H1 (cell line): ENCODE measurements at regions not wholly inside any gene's neighbourhood (a gene's known extent, or its start where the extent isn't known, plus 50 kb on each side); places are given as distances from the start of the nearest gene placed in this dataset.

ENCODE experiments used
- CTCF ChIA-PET: fragments of 300-600 bp; sonication (Branson Sonifier 250); formaldehyde crosslinking; loops from one replicate; lab custom pipeline; 2021; ENCODE audit not compliant: partially characterized antibody; lab: Charles Lee
- POLR2A ChIA-PET: fragments of 300-600 bp; sonication (Branson Sonifier 250); formaldehyde crosslinking; loops from one replicate; lab custom pipeline; 2021; ENCODE audit warnings: inconsistent platforms; ENCODE audit not compliant: partially characterized antibody; lab: Charles Lee
- DNase-seq, 2 experiments: peaks; one replicate each; pipeline versions ENCODE4 v3.0.0 to v3.0.0-alpha.2; 2010 to 2022; ENCODE audit warnings: low spot score in 2 of 2, low read depth in 1 of 2, mixed read lengths in 1 of 2
- FAIRE-seq: peaks from 2 replicates; lab custom pipeline; 2011; peaks lifted over from hg19 to GRCh38; lab: Jason Lieb, UNC
- H2AFZ ChIP-seq: 2 replicates; pipeline ENCODE4 v1.8.1; 2012; ENCODE audit warnings: low read length, inconsistent platforms
- H2AK5ac ChIP-seq: 2 replicates; pipeline ENCODE4 v1.6.1; 2013; ENCODE audit warnings: low read depth, low read length
- H2BK120ac ChIP-seq: replicated peaks from 2 replicates; pipeline ENCODE3; 2013; ENCODE audit warnings: low read depth, low read length, inconsistent platforms
- H2BK12ac ChIP-seq: 2 replicates; pipeline ENCODE4 v1.6.1; 2013; ENCODE audit warnings: low read depth, low read length
- H2BK15ac ChIP-seq: 2 replicates; pipeline ENCODE4 v1.6.1; 2013; ENCODE audit warnings: low read length
- H2BK20ac ChIP-seq: 2 replicates; pipeline ENCODE4 v1.6.1; 2013; ENCODE audit warnings: low read length
- H2BK5ac ChIP-seq: 2 replicates; pipeline ENCODE4 v1.6.1; 2013; ENCODE audit warnings: low read depth, low read length
- H3K14ac ChIP-seq: 2 replicates; pipeline ENCODE4 v1.6.1; 2013; ENCODE audit warnings: inconsistent platforms; ENCODE audit not compliant: insufficient read length
- H3K18ac ChIP-seq: 2 replicates; pipeline ENCODE4 v1.6.1; 2013; ENCODE audit warnings: low read length; ENCODE audit errors: extremely low read depth
- H3K23ac ChIP-seq: 2 replicates; pipeline ENCODE4 v1.6.1; 2013; ENCODE audit warnings: inconsistent platforms; ENCODE audit not compliant: insufficient read length
- H3K23me2 ChIP-seq: 2 replicates; pipeline ENCODE4 v1.6.1; 2013; ENCODE audit warnings: low read depth, low read length
- H3K27ac ChIP-seq: 2 replicates; pipeline ENCODE4 v1.6.1; 2011; ENCODE audit warnings: low read depth, low read length, inconsistent platforms
- H3K27me3 ChIP-seq, 4 experiments: replicated peaks in 1 of 4; 1 replicate in 1 of 4; 2 replicates in 3 of 4; pipeline versions ENCODE4 v1.6.1 to v1.8.1; 2011 to 2013; ENCODE audit warnings: low read length in 3 of 4, mild to moderate bottlenecking in 3 of 4, inconsistent platforms in 2 of 4, mixed read lengths in 2 of 4, moderate library complexity in 1 of 4; ENCODE audit not compliant: control insufficient read depth in 3 of 4, insufficient read depth in 3 of 4; ENCODE audit errors: extremely low read depth in 1 of 4
- H3K36me3 ChIP-seq, 4 experiments: 2 replicates each; pipeline versions ENCODE4 v1.6.1 to v1.8.1; 2011 to 2013; ENCODE audit warnings: mild to moderate bottlenecking in 4 of 4, low read length in 3 of 4, moderate library complexity in 2 of 4, control low read depth in 1 of 4, inconsistent platforms in 1 of 4; ENCODE audit not compliant: insufficient read depth in 4 of 4, control insufficient read depth in 2 of 4
- H3K4ac ChIP-seq: replicated peaks from 2 replicates; pipeline ENCODE3; 2013; ENCODE audit warnings: low read length, low read depth, mixed read lengths, inconsistent platforms; ENCODE audit not compliant: insufficient read length
- H3K4me1 ChIP-seq, 4 experiments: replicated peaks in 1 of 4; 1 replicate in 1 of 4; 2 replicates in 3 of 4; pipeline versions ENCODE4 v1.6.1 to v1.8.1; 2011 to 2013; ENCODE audit warnings: low read length in 3 of 4, inconsistent platforms in 2 of 4, mixed read lengths in 1 of 4; ENCODE audit not compliant: insufficient read depth in 4 of 4, control insufficient read depth in 3 of 4
- H3K4me2 ChIP-seq, 2 experiments: 2 replicates each; pipeline versions ENCODE4 v1.6.1 to v1.8.1; 2011 to 2013; ENCODE audit warnings: low read depth in 2 of 2, low read length in 2 of 2, control low read depth in 1 of 2, inconsistent platforms in 1 of 2, mild to moderate bottlenecking in 1 of 2; ENCODE audit not compliant: insufficient read depth in 1 of 2
- H3K4me3 ChIP-seq, 4 experiments: fragments of 200-600, 300-600 bp in 1 of 4; sonication (generic), shearing (Covaris generic), sonication (Bioruptor Twin) in 1 of 4; 2 replicates each; pipeline versions ENCODE4 v1.5.1 to v1.8.1; 2011 to 2016; ENCODE audit warnings: low read length in 4 of 4, low read depth in 3 of 4, control low read depth in 2 of 4, inconsistent platforms in 2 of 4, mild to moderate bottlenecking in 2 of 4, mixed read lengths in 1 of 4, moderate library complexity in 1 of 4; ENCODE audit not compliant: insufficient read depth in 2 of 4; ENCODE audit errors: extremely low read depth in 1 of 4
- H3K56ac ChIP-seq: replicated peaks from 2 replicates; pipeline ENCODE3; 2013; ENCODE audit warnings: low read depth, mild to moderate bottlenecking, mixed read lengths, low read length, inconsistent platforms; ENCODE audit not compliant: insufficient read length
- H3K79me1 ChIP-seq: 2 replicates; pipeline ENCODE4 v1.6.1; 2013; ENCODE audit warnings: low read depth, low read length, control low read depth
- H3K79me2 ChIP-seq, 2 experiments: 2 replicates each; pipeline versions ENCODE4 v1.6.1 to v1.8.1; 2012 to 2013; ENCODE audit warnings: low read length in 2 of 2, mild to moderate bottlenecking in 2 of 2, inconsistent platforms in 1 of 2; ENCODE audit not compliant: insufficient read depth in 2 of 2, control insufficient read depth in 1 of 2
- H3K9ac ChIP-seq, 4 experiments: replicated peaks in 1 of 4; 1 replicate in 1 of 4; 2 replicates in 3 of 4; pipeline versions ENCODE4 v1.6.1 to v1.8.1; 2011 to 2013; ENCODE audit warnings: low read depth in 3 of 4, low read length in 3 of 4, control low read depth in 2 of 4, mild to moderate bottlenecking in 2 of 4, moderate library complexity in 2 of 4, inconsistent platforms in 1 of 4; ENCODE audit errors: extremely low read depth in 1 of 4
- H3K9me3 ChIP-seq, 2 experiments: 2 replicates each; pipeline versions ENCODE4 v1.6.1 to v1.8.1; 2012 to 2013; ENCODE audit warnings: mild to moderate bottlenecking in 2 of 2, moderate library complexity in 2 of 2, control low read depth in 1 of 2, inconsistent platforms in 1 of 2, low read depth in 1 of 2, low read length in 1 of 2, mixed read lengths in 1 of 2; ENCODE audit not compliant: insufficient read depth in 2 of 2
- H4K20me1 ChIP-seq, 2 experiments: replicated peaks in 1 of 2; 2 replicates each; pipeline versions ENCODE3 to v1.8.1; 2011 to 2013; ENCODE audit warnings: inconsistent platforms in 2 of 2, low read length in 2 of 2, mild to moderate bottlenecking in 1 of 2; ENCODE audit not compliant: insufficient read depth in 2 of 2, control insufficient read depth in 1 of 2
- H4K5ac ChIP-seq: 2 replicates; pipeline ENCODE4 v1.6.1; 2013; ENCODE audit warnings: low read length, low read depth, mixed read lengths, inconsistent platforms; ENCODE audit not compliant: insufficient read length
- H4K8ac ChIP-seq: 2 replicates; pipeline ENCODE4 v1.8.0; 2013; ENCODE audit warnings: mild to moderate bottlenecking, moderate library complexity, low read length, inconsistent platforms; ENCODE audit not compliant: insufficient read depth; ENCODE audit errors: extremely low read depth
- H4K91ac ChIP-seq: replicated peaks from 2 replicates; pipeline ENCODE3; 2013; ENCODE audit warnings: low read length, mixed read lengths, inconsistent platforms; ENCODE audit not compliant: insufficient read length
- CTBP2 ChIP-seq: IDR thresholded peaks from 2 replicates; pipeline ENCODE4 v1.7.0; 2011; ENCODE audit warnings: borderline replicate concordance, mild to moderate bottlenecking, moderate library complexity, mixed read lengths, low read length; ENCODE audit not compliant: insufficient read depth, insufficient read length
- GTF2F1 ChIP-seq: IDR thresholded peaks from 2 replicates; pipeline ENCODE4 v1.6.1; 2012; ENCODE audit warnings: low read depth, low read length, improper control_type of control experiment, borderline replicate concordance
- KDM5A ChIP-seq: fragments of 200-600 bp; IDR thresholded peaks from 2 replicates; pipeline ENCODE4 v1.7.1; 2012; ENCODE audit warnings: mild to moderate bottlenecking, low read length, inconsistent platforms, mixed read lengths
- NANOG ChIP-seq: IDR thresholded peaks from 2 replicates; pipeline ENCODE4 v1.6.1; 2011; ENCODE audit warnings: low read length, low read depth, mild to moderate bottlenecking, inconsistent platforms; ENCODE audit not compliant: insufficient read depth, poor library complexity, severe bottlenecking
- POLR2A ChIP-seq, 2 experiments: IDR thresholded peaks; 1 replicate in 1 of 2; 2 replicates in 1 of 2; pipeline ENCODE4 v1.6.1; 2011; ENCODE audit warnings: low read depth in 2 of 2, low read length in 2 of 2, mild to moderate bottlenecking in 2 of 2; ENCODE audit errors: control extremely low read depth in 1 of 2
- WGBS, 2 experiments: shearing (Covaris generic) in 1 of 2; methylation state at CpG; one replicate each; pipeline versions ENCODE4 v1.1.6 to v1.1.7; 2013 to 2015; ENCODE audit warnings: low lambda C conversion rate in 2 of 2, mixed read lengths in 2 of 2, inconsistent platforms in 1 of 2, low coverage in 1 of 2, missing lambda C conversion rate in 1 of 2; ENCODE audit not compliant: insufficient replicate concordance in 2 of 2, insufficient coverage in 1 of 2, insufficient read length in 1 of 2; ENCODE audit errors: extremely low coverage in 1 of 2, missing lambda C conversion rate in 1 of 2; 5-methylcytosine and 5-hydroxymethylcytosine counted together
- TF ChIP-seq, protein P1 (sequence below): IDR thresholded peaks from 2 replicates; pipeline ENCODE4 v1.6.1; 2012; ENCODE audit warnings: low read length, inconsistent platforms
- TF ChIP-seq, protein P2 (sequence below), 3 experiments: IDR thresholded peaks; 1 replicate in 2 of 3; 2 replicates in 1 of 3; pipeline versions ENCODE4 v1.5.1 to v1.6.1; 2011; ENCODE audit warnings: low read length in 3 of 3, mild to moderate bottlenecking in 3 of 3, inconsistent platforms in 2 of 3, low read depth in 1 of 3, moderate library complexity in 1 of 3; ENCODE audit not compliant: insufficient read depth in 1 of 3; ENCODE audit errors: control extremely low read depth in 1 of 3

DNA sequence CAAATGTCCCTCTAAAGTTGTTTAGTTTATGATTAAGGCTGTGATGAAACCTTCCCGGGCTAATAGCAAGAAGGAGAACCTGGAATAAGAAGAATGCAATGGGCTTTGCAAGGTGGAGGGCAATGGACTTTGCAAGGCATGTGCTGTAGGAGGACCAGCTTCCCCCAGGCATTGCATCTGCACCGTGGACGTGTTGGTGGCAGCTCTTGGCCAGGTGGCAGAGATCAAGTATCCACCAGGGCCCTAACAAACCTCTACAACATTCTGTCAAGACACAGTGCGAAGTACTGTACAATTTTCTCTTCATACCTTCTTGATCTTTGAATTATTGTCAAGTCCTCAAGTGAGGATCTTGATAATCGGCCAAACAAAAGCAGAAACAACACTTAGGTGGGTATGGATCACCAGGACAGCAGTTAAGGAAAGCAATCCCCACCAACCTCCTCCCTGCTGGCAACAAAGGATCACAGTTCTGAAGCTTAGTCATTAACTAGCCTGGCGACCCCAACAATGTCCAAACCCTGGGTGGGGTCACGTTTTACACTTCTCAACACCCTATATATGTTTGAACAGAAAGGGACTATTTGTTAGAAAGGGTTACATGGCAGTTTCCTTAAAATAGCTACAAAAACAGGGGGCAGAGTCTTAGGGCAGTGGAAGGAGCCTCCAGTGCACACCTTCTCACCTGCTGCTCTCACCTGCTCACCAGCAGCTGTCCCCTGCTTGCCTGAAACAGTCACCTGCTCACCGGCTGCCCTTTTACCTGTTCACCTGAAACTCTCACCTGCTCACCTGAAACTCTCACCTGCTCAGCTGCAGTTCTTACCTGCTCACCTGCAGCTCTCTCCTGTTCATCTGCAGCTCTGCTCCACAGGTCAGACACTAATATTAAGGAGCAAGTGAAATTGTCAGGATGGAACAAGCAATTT lies 137.9 kb upstream of the LIPC start:
- Histone ChIP-seq H2AK5ac (no peak overlapping the region), H2AFZ (no peak overlapping the region), H3K14ac (no peak overlapping the region), H3K79me1 (no peaks in the 10 kb centered on the region), H4K20me1 (no peaks in the 10 kb centered on the region), H2BK15ac (no peak overlapping the region), H3K23ac (no peak overlapping the region), H3K18ac (no peak overlapping the region), H4K8ac (no peak overlapping the region), H3K56ac (no peak overlapping the region), H3K36me3 (peaks cover 0 to 3% (median 0%) of the 10 kb centered on the region in 4 experiments; a peak in 1 of 8 replicates), H3K23me2 (no peaks in the 10 kb centered on the region), H4K5ac (no peak overlapping the region), H2BK120ac (no peak overlapping the region), H3K9ac (no peak overlapping the region), H2BK12ac (no peak overlapping the region; the same call in 1 of the 2 replicates), H3K4me3 (no peak overlapping the region), H2BK20ac (no peak overlapping the region), H2BK5ac (no peak overlapping the region), H3K27ac (no peak overlapping the region), H3K27me3 (no peaks in the 10 kb centered on the region), H3K9me3 (peaks cover 10 to 13% of the 10 kb centered on the region in 2 experiments; a peak in 3 of 4 replicates), H3K79me2 (no peaks in the 10 kb centered on the region), H3K4me2 (no peak overlapping the region), H3K4ac (no peak overlapping the region), H3K4me1 (peaks cover 0 to 9% (median 6%) of the 10 kb centered on the region in 4 experiments; a peak in 3 of 7 replicates), H4K91ac (no peak overlapping the region)
- DNase-seq: no peak
- ChIA-PET POLR2A (interaction anchor here (1.5 kb wide), 1 partner anchor 16 kb away, joined by 4 read pairs; no protein-coding TSS in a partner anchor), CTCF (interaction anchor here (0.9 to 2.8 kb wide), 2 partner anchors 15 to 65 kb away, joined by 3 to 15 read pairs; no protein-coding TSS in a partner anchor)
- WGBS, 2 experiments: 91% methylated on average over 8 of the region's 8 CpGs; no CpG with 5 or more reads in 1 of the 2 experiments
- FAIRE-seq: no peak
- TF ChIP-seq CTBP2 (no peak), GTF2F1 (no peak), POLR2A (IDR thresholded peaks at IDR 0.05; ENCODE audit: control extremely low read depth in 1 of 2, low read depth in 2 of 2, low read length in 2 of 2) (no peak), NANOG (no peak), KDM5A (no peak)
- TF ChIP-seq, protein P1, sequence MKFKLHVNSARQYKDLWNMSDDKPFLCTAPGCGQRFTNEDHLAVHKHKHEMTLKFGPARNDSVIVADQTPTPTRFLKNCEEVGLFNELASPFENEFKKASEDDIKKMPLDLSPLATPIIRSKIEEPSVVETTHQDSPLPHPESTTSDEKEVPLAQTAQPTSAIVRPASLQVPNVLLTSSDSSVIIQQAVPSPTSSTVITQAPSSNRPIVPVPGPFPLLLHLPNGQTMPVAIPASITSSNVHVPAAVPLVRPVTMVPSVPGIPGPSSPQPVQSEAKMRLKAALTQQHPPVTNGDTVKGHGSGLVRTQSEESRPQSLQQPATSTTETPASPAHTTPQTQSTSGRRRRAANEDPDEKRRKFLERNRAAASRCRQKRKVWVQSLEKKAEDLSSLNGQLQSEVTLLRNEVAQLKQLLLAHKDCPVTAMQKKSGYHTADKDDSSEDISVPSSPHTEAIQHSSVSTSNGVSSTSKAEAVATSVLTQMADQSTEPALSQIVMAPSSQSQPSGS: no peak
- TF ChIP-seq, protein P2, sequence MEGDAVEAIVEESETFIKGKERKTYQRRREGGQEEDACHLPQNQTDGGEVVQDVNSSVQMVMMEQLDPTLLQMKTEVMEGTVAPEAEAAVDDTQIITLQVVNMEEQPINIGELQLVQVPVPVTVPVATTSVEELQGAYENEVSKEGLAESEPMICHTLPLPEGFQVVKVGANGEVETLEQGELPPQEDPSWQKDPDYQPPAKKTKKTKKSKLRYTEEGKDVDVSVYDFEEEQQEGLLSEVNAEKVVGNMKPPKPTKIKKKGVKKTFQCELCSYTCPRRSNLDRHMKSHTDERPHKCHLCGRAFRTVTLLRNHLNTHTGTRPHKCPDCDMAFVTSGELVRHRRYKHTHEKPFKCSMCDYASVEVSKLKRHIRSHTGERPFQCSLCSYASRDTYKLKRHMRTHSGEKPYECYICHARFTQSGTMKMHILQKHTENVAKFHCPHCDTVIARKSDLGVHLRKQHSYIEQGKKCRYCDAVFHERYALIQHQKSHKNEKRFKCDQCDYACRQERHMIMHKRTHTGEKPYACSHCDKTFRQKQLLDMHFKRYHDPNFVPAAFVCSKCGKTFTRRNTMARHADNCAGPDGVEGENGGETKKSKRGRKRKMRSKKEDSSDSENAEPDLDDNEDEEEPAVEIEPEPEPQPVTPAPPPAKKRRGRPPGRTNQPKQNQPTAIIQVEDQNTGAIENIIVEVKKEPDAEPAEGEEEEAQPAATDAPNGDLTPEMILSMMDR (IDR thresholded peaks at IDR 0.05; ENCODE audit: control extremely low read depth in 1 of 3, insufficient read depth in 1 of 3, low read depth in 1 of 3, low read length in 3 of 3): no peak
